Neural progenitor cell (in vitro differentiated cells): ENCODE measurements at regions not wholly inside any gene's neighbourhood (a gene's known extent, or its start where the extent isn't known, plus 50 kb on each side); places are given as distances from the start of the nearest gene placed in this dataset.

Source experiments
- DNase-seq: peaks from one replicate; pipeline ENCODE4 v3.0.0-alpha.2; 2016; ENCODE audit warnings: low spot score
- H2AFZ ChIP-seq: fragments of 200-600 bp; sonication (generic); replicated peaks from 2 replicates; pipeline ENCODE4 v1.6.1; 2016; ENCODE audit warnings: antibody characterized with exemption
- H3F3A ChIP-seq: fragments of 200-600 bp; sonication (generic); 2 replicates; pipeline ENCODE4 v1.6.1; 2016; ENCODE audit warnings: antibody characterized with exemption, low read depth
- H3K27ac ChIP-seq: fragments of 200-600 bp; sonication (generic); 2 replicates; pipeline ENCODE4 v1.5.1; 2016; ENCODE audit warnings: mild to moderate bottlenecking
- H3K27me3 ChIP-seq: fragments of 200-600 bp; sonication (generic); 2 replicates; pipeline ENCODE4 v1.6.1; 2016; ENCODE audit warnings: mild to moderate bottlenecking, moderate library complexity
- H3K36me3 ChIP-seq: fragments of 200-600 bp; sonication (generic); 2 replicates; pipeline ENCODE4 v1.5.1; 2016
- H3K4me1 ChIP-seq: fragments of 200-600 bp; sonication (generic); 2 replicates; pipeline ENCODE4 v1.6.1; 2016; ENCODE audit warnings: mixed run types
- H3K4me2 ChIP-seq: fragments of 200-600 bp; sonication (generic); 2 replicates; pipeline ENCODE4 v1.6.1; 2016
- H3K4me3 ChIP-seq: fragments of 200-600 bp; sonication (generic); 2 replicates; pipeline ENCODE4 v1.5.1; 2016
- H3K79me2 ChIP-seq: fragments of 200-600 bp; sonication (generic); 2 replicates; pipeline ENCODE4 v1.6.1; 2016; ENCODE audit warnings: low read depth
- H3K9ac ChIP-seq: fragments of 200-600 bp; sonication (generic); 2 replicates; pipeline ENCODE4 v1.6.1; 2016
- H3K9me3 ChIP-seq: fragments of 200-600 bp; sonication (generic); 2 replicates; pipeline ENCODE4 v1.5.1; 2016; ENCODE audit warnings: low read depth
- H4K20me1 ChIP-seq: fragments of 200-600 bp; sonication (generic); 2 replicates; pipeline ENCODE4 v1.6.1; 2016; ENCODE audit warnings: low read depth
- H3K27ac Mint-ChIP-seq: 3 replicates; pipeline ENCODE4 v1.8.0; 2021; ENCODE audit warnings: mixed read lengths
- H3K27me3 Mint-ChIP-seq: 2 replicates; pipeline ENCODE4 v1.8.0; 2022; ENCODE audit warnings: low read depth, mild to moderate bottlenecking, inconsistent platforms, moderate library complexity, mixed read lengths; ENCODE audit not compliant: insufficient read depth
- H3K36me3 Mint-ChIP-seq: 3 replicates; pipeline ENCODE4 v1.8.0; 2021; ENCODE audit warnings: mixed read lengths
- H3K4me1 Mint-ChIP-seq: 3 replicates; pipeline ENCODE4 v1.8.0; 2021; ENCODE audit warnings: mixed read lengths
- H3K4me3 Mint-ChIP-seq: 3 replicates; pipeline ENCODE4 v1.8.0; 2021; ENCODE audit warnings: mild to moderate bottlenecking, moderate library complexity, mixed read lengths
- H3K9me3 Mint-ChIP-seq: 3 replicates; pipeline ENCODE4 v1.8.0; 2020; ENCODE audit warnings: mixed read lengths
- CTCF ChIP-seq: fragments of 200-600 bp; sonication (generic); IDR thresholded peaks from 2 replicates; pipeline ENCODE4 v1.5.1; 2017; ENCODE audit warnings: antibody characterized with exemption, mild to moderate bottlenecking
- EZH2 ChIP-seq: fragments of 200-600 bp; sonication (generic); IDR thresholded peaks from 2 replicates; pipeline ENCODE4 v1.6.1; 2017; ENCODE audit warnings: antibody characterized with exemption, mild to moderate bottlenecking, moderate library complexity
- EZH2phosphoT487 ChIP-seq: fragments of 200-600 bp; sonication (generic); IDR thresholded peaks from 2 replicates; pipeline ENCODE4 v1.6.1; 2017; ENCODE audit warnings: antibody characterized with exemption

GRCh38 chr15:62727501-62727900, 315.0 kb upstream of the TPM1 start:
- TF ChIP-seq CTCF (no peak), EZH2 (no peak), EZH2phosphoT487 (no peak)
- H3K27ac ChIP-seq, result no peak overlapping the region
- peaks cover 5% of the 10 kb centered on the region for H3K9me3 ChIP-seq
- H3K4me1 ChIP-seq, result no peaks in the 10 kb centered on the region
- Mint-ChIP-seq H3K4me3 (no peak overlapping the region), H3K36me3 (peaks cover 19% of the 10 kb centered on the region), H3K4me1 (no peaks in the 10 kb centered on the region), H3K27ac (no peak overlapping the region), H3K9me3 (peaks cover 9% of the 10 kb centered on the region), H3K27me3 (no peaks in the 10 kb centered on the region)
- H2AFZ ChIP-seq, result no peak overlapping the region
- DNase-seq, result no peak
- H3K36me3 ChIP-seq, result peaks cover 5% of the 10 kb centered on the region
- no peak overlapping the region for H3K4me2 ChIP-seq
- no peaks in the 10 kb centered on the region for H3F3A ChIP-seq
- H3K9ac ChIP-seq, result no peak overlapping the region
- H4K20me1 ChIP-seq, result no peaks in the 10 kb centered on the region
- H3K27me3 ChIP-seq, result no peaks in the 10 kb centered on the region
- H3K79me2 ChIP-seq, result no peaks in the 10 kb centered on the region
- H3K4me3 ChIP-seq, result no peak overlapping the region

- Mint-ChIP-seq H3K27me3 (no peaks in the 10 kb centered on the region), H3K4me3 (no peak overlapping the region), H3K36me3 (peaks cover 16% of the 10 kb centered on the region), H3K9me3 (peaks cover 9% of the 10 kb centered on the region), H3K4me1 (peaks cover 11% of the 10 kb centered on the region), H3K27ac (no peak overlapping the region)
- H3K9me3 ChIP-seq, result peaks cover 5% of the 10 kb centered on the region
- H3K79me2 ChIP-seq, result no peaks in the 10 kb centered on the region
- no peak for DNase-seq
- no peak for TF ChIP-seq EZH2phosphoT487
- no peak for TF ChIP-seq CTCF
- TF ChIP-seq EZH2, result no peak
- H4K20me1 ChIP-seq, result no peaks in the 10 kb centered on the region
- peaks cover 5% of the 10 kb centered on the region for H3K36me3 ChIP-seq
- peaks cover 14% of the 10 kb centered on the region for H3K4me1 ChIP-seq
- H3K27ac ChIP-seq, result no peak overlapping the region
- no peaks in the 10 kb centered on the region for H3K27me3 ChIP-seq
- no peak overlapping the region for H2AFZ ChIP-seq
- H3F3A ChIP-seq, result peaks cover 7% of the 10 kb centered on the region
- no peak overlapping the region for H3K9ac ChIP-seq
- no peak overlapping the region for H3K4me2 ChIP-seq
- H3K4me3 ChIP-seq, result no peak overlapping the region
Observed at GRCh38 chr15:62730825-62731224, 311.7 kb upstream of the TPM1 start.

DNA sequence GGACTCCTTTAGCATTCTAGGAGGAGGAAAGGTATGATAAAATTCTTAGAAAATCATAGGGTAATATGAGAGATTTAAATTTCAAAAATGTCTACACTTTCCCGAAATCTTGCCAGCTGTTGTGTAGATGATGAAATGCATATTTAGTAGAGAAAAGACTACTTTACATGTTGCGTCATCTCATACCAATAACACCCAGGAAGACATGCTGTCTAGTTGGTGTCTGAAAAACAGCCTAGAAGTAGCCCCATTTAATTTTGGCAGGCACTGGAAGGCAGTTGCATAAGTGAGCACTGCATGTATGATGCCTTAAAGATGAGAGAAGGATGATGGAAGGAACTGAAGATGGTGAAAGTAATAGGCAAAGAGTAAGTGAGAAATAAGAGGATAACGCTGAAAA, 310.5 kb upstream of the TPM1 start:
- Histone ChIP-seq H3K79me2 (no peaks in the 10 kb centered on the region), H3K4me3 (no peak overlapping the region), H3K27ac (no peak overlapping the region), H3K9me3 (peaks cover 5% of the 10 kb centered on the region), H3K27me3 (no peaks in the 10 kb centered on the region), H3K4me2 (no peak overlapping the region), H3K9ac (no peak overlapping the region), H3K4me1 (peaks cover 14% of the 10 kb centered on the region), H2AFZ (no peak overlapping the region), H3F3A (peaks cover 7% of the 10 kb centered on the region), H4K20me1 (no peaks in the 10 kb centered on the region), H3K36me3 (peaks cover 5% of the 10 kb centered on the region)
- Mint-ChIP-seq H3K4me3 (no peak overlapping the region), H3K27ac (no peak overlapping the region), H3K36me3 (peaks cover 18% of the 10 kb centered on the region), H3K27me3 (no peaks in the 10 kb centered on the region), H3K9me3 (peaks cover 9% of the 10 kb centered on the region), H3K4me1 (peaks cover 11% of the 10 kb centered on the region)
- no peak for DNase-seq
- TF ChIP-seq CTCF, result no peak
- TF ChIP-seq EZH2, result no peak
- TF ChIP-seq EZH2phosphoT487, result no peak
